Inflammatory macrophage treated with lipopolysaccharide for 4 hours (primary cell): ENCODE measurements at regions not wholly inside any gene's neighbourhood (a gene's known extent, or its start where the extent isn't known, plus 50 kb on each side); places are given as distances from the start of the nearest gene placed in this dataset.

ENCODE experiments used
- DNase-seq: peaks from one replicate; pipeline ENCODE4 v3.0.0-alpha.2; 2020

DNA sequence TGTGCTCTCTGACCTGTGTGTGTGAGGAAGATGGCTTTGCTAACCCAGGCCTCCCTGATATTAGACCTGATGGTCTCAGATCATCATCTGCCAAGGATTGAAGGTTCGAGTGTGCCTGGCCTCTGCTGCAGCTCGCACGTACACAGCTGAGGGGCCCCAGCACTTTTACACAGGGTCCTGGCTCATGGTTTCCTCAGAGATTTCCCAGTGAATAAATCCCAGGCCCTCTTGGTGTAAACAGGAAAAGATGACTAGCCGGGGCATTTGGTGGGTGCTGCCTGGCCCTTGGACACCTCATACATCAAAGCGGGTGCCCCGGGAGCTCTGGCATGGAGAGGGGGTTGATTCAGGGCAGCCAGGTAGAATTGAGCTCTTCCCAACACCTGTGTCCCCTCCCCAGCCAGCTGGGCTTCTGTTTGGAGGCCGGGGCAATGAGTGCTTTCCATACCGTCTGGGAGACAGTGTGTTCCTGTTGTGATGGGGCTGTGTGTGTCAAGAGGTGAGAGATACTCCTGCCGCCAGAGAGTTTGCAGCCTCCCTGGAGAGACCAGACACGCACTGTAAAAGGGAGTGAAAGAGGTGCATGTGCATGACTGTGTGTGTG lies 72.5 kb upstream of the TLE3 start:
- no peak for DNase-seq

DNA sequence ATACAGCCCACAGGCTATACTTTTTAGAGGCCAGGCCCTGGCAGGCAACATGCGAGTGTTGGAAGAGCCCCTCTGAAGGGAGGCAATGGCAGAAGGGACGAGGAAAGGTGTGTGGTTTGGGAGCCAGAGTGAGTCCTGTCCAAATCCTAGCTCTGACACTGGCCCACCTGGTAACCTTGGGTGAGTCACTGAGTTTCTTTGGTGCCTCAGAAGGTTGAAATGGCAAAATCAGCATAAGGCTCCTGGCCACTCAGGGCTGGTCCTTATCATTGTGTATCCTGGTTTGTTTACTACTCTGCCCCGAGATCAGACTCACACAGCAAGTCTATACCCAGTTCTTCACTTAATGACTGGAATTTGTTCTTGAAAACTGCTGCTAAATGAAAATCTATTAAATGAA lies 71.4 kb upstream of the TLE3 start:
- no peak for DNase-seq

DNA sequence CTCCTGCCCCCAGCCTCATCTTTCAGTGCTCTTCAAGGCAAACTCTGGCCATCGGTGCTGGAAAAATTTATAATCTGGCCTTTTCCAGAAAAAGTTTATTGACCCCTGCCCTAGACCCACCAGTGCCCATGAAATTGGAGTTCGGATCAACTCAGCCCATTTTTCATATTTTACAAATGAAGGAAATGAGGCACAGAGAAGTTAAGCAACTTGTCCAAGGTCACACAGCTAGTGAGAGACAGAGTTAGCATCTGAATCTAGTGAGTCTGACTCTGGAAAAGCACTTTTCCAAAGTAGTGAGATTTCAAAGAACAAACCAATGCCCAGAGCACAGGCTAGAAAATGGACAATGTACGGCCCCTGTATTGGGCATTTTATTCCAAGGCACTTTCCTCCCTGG lies 69.4 kb upstream of the TLE3 start:
- DNase-seq, result no peak

DNA sequence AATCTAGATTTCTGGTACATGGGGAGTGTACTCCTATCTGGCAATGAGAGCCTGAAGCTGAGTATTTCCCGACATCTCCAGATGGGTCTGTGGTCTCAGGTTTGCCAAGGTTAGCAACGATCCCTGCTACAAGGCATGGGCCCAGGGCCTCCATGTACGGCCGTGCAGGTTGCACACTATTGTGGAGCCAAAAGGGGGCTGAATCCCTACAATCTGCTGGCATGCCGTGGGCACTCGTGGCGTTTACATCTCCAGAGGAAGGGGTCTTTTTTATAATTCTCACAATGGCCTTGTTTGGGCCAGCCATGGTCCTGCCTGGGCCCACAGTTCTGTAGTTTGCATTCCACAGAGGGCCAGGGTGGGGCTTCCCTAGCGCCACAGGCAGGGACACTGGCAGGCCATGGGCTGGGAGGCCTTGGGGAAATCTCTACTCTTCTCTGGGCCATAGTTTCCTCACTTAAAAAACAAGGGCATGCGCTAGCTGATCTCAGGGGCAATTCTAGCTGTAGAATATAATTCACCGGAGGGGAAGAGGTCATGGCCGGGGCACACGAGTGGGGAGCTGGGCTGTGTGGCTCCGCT lies 68.9 kb upstream of the TLE3 start:
- DNase-seq, result no peak

DNA sequence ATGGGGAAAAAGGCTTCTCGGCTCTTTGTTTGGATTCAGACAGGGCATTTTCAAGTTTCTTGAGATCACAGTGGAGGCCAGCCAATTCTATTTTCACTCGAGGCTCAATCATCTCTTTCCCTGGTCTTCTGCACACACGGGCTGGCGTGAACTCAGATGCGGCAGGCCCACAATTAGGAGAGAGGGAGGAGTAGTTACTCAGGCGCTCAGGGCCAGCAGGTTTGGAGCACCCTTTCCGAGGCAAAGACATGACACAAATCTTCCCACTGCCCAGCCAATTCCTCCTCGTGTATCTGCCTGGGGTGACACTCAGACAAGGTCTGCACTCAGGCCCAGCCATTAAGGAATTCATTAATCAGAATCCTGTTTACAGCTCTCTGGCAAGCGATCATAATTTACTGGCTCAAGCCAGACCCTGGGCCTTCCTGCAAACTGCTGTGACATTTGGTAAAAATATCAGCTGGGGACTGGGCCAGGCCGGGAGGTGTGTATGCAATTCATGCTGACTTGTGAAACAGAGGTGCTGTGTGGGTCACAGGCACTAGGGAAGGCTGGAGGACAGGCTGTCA lies 68.1 kb upstream of the TLE3 start:
- no peak for DNase-seq

DNA sequence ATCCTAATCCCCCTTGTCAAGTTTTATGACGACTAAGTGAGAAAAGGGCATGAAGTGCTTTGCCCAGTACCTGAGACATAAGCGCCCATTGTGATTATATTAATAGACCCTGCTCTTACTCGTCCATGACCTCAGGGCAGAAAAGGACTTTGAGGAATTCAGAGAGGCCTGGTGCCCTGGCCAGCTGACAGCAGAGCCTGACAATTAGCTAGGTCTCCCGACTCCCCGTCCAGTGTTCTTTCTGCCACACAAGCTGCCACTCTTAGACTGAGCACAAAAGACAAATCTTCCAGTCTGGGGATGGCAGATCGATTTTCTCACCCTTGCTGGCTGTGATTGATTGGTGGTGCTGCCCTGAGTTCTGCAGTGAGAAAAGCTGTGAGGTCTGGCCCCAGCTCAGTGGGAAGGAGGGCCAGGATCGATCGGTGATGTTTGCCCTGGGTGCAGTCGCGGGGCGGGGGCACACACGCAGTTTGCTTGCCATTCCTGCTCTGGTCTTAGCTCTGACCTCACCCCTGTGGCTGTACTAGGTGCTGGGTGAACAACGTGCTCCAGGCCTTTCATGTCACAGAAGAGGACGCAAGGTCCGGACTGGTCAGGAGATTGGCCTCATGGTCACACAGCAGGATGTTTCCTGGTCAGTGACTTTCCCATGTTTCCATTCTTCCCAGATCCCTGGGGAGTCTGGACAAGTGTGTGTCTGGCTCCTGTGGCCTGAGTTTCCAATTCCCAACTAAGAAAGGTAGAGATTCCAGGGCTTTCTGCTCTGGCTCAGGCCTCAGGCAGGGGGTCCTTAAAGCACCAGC lies 67.4 kb upstream of the TLE3 start:
- DNase-seq, result no peak

DNA sequence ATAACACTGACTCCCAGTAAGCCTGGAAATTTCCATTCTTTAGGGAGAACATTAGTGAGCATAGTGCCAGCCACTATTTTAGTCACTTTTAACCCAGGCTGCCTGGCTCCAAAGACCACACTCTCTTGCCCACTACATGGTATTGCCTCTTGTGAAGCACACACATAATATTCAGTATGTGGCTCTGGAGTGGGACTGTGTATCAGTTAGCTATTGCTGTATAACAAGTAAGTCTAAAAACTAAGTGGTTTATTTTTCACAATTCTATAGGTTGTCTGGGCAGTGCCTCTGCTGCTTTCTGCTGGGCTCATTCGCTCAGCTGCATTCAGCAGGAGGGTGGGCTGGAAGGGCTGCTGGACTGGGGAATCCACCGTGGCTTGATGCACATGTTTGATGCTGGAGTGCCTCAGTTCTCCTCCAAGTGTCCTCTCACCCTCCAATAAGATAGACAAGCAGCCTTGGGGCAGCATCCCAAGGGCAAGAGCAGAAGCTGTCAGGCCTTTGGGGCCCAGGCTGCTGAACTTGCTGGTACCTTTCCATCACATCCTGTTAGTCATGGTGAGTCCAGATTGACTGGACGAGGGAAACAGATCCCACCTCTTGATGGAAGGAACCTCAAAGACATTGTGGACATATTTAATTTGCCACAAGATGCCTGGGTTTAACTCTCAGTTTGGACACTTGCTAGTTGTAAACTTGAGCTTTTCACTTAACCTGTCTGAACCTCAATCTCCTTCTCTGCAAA lies 66.6 kb upstream of the TLE3 start:
- no peak for DNase-seq

DNA sequence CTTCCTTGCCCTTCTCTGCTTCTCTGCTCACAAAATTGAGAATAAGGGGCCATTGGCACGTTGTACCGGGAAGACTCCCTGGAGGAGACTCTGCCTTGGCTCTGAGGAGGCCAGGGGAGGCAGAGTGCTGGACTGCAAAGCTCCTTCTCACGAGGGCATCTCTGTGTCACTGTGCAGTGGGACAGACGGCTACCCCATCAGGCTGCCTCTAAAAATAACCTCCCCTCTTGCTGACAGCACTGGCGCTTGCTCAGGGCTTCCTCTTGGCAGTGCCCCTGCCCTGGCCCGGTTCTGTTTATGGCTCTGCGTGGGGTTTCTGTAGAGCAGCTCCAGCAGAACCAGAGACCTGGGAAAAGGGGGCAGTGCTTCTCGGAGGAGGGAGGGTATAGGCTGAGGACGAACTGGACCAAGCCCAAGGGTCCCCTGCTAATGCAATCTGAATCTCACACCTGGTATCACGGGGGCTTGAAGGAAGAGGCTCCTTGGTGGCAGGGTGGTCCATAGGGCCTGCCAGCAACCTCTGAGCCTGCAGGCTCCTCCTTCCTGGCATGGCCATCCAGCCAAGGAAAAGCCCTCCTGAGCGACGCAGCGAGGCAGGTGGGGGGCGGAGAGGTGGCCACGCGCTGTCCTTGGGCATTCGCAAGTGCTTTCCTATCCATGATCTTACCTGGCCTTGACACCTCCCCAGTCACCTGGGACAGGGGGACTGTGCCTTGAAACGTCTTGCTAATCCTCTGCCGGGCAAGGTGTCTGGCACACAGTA lies 63.3 kb upstream of the TLE3 start:
- peak; percentile 51 for DNase-seq

DNA sequence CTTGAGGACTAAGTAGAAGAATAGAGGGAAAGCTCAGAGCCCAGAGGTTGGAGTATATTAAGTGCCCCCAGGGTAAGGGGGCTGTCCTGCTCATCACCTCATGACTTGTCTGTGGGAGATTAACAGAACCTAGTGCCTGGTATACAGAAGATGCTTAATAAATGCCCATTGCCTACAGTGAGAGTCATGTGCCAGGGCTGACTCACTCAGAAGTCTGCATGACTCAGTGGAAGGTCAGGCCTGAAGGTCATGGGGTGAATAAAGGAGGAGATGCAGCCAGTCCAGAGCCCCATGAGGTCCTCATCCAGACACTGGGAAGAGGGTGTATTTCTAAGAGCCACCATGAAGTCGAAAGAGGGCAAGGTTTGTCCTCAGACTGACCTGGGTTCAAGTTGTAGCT lies 62.5 kb upstream of the TLE3 start:
- peak; percentile 65 for DNase-seq

DNA sequence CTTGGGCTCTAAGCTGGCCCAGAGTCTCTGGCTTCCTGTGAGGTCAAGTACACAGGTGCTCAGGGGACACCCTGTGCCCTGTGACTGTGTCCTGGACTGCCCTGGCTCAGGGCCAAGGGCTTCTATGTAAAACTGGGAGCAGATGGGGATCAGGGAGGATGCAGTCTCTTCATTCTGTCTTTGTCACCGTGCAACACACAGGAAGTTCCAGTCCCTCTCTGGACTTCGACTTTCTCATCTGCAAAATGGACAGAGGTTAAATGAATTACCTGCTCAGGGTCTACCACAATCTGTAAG lies 61.9 kb upstream of the TLE3 start:
- DNase-seq, result no peak

DNA sequence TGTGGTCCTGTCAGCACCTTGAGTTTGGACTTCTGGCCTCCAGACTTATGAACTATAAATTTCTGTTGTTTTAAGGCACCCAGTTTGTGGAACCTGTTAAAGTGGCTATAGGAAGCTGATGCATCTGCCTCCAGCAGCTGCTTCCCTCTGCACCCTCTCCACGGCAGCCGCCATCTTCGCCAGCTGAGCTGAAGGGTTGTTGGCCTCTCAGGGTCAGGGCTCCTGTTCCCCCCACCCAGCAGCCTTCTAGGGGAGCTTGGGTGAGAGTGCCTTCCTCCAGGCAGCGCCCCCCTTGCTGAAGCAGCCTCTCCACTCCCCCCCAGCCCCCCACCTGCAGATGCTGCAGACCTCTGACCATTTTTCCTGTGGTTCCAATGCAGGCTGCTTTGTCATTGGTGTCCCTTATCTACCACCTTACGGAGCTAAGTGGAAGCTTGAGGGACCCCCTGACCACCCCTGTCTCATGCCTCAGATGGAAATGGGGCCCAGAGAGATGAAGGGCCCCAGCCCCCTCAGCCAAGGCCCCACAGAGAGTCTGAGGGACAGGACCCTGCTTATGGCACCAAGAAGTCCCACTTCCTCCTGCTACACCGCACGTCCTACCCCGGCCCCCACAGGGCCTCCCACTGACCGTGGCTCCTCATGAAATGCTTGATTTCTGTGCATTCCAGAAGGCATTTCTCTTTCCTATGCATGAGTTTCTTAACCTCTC lies 61.4 kb upstream of the TLE3 start:
- DNase-seq, result peak; percentile 21

DNA sequence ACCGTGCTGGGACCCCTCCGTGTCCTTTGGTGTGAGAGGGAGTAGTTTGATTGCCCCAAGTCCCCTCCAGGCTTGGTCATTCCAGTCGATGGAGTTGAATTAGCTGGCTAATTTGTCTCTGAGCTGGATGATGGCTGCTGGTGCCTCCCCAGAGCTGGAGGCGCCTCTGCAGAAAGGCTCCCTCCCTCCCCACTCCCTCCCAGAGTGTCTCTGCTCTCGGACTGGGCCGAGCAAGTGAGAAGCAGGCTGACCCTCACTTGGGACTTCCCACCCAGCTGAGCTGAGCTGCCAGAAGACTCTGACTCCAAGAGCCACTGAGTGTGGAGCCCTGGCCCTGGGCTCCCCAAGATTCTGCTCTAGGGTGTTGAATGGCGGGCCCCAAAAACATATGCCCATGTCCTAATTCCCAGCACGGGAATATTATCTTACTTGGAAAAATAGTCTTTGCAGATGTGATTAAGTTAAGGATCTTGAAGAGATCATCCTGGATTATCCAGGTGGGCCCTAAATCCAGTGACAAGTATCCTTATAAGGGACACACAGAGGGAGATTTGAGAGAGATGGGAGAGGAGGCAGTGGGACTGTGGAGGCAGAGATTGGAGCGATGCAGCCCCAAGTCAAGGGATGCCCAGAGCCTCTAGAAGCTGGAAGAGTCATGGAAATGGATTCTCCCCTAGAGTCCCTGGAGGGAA lies 60.7 kb upstream of the TLE3 start:
- DNase-seq, result no peak

DNA sequence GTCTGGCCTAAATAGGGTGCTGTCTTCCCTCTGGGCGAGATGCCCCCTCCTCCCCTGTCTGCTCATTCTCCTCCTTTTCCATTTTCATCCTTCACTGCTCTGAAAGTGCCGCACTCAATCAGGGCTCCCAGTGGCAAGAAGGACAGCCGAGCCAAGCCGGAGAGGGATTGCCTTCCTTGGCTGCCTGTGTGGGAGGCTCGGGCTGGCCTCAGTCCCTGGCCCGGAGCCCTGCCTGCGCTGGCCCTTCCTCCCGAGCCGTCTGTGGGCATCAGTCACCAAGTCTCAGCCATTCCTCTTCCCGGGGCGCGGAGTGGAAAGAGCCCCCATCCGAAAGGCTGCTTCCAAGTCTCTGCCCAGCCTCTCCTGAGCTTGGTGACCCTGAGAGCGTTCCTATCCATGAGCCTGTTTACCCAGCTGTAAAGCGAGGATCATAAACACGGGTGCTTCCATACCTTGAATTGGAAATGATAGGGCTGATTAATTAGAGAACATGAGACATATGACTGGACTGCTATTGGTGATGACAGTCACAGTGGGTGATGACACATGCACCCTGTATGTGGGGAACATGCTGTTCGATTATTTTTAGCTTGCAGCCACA lies 59.1 kb upstream of the TLE3 start:
- DNase-seq, result peak; percentile 34

DNA sequence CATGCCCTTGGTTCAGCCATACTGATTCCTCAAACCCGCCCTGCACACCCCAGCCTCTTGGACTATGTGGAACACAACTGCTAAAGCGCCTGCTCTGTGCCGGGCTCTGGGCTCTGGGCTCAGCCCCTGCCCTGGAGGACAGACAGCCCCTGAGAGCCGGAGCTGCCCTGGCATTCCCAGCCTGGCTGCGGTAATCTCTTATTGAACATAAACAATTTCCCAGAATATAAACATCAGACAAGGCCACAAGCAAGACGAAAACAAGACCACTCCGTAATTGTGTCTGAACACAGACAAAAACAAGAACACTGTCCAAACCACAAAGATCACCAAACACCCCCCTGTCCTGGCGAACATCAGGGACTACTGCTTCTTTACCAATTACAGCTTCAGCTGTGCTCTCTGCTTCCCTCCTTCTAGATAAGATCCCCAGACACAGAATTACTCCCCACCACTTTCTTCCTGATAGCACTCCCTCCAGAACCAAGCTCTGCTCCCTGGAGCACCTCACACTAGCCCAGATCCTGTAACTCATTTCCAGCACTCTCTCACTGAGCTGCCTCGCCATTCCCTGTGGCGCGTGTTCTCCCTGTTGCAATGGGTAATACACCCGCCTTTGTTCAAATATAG lies 57.1 kb upstream of the TLE3 start:
- no peak for DNase-seq

DNA sequence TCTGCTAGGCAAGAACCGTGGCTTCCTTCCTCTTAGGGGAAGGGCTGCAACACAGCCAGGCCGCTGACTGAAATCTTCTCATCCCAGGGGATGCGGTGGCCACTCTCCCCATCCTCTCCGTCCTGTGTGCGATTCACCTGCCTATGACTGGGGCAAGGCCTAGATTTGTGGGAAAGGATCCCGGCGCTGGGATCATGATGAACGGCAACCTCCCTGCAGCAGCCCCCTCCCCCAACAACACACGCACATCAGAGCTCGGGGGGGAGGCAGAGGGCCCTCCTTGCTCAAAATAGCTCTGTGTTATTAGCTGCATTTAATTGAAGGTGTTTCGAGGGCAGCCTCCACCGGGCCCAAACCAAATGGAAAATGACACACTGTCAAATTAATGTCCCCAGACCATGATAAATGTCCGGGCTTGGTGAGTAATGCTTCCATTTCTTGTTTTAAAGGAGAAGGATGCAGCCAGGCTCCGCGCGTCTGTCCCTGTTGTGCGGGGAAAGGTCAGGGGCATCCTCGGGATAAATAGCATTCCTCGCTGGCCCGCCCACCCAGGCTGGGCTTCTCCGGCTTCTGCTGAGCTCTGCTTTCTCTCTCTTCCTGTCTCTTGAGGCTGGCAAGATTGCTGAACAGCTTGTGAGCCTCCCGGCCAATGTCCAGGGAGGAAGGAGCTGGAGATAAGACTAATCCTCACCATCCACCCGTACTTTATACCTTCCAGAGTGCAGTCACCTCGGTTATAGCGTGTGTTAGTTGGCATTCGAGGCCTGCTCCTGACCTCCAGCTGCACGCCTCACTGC lies 56.4 kb upstream of the TLE3 start:
- DNase-seq, result no peak

DNA sequence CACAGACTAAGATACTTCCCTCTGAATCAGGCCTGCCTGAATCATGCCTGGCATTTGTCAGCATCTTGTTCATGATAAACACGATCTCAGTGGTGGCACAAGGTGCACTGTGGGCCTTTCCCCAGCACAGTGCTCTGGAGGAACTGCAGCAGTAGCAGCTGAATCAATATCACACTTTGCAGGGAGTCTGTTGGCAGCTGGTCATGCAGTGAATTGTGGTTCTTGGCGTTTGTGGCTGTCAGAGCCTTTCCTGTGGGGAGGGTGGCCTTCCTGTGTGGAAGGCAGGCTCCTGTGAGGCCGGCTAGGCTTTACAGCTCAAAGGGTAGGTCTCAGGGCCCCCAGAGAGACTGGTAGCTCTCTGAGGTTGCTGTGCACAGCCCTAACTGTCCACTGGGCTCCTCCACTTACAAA lies 54.4 kb upstream of the TLE3 start:
- DNase-seq, result peak; percentile 77

DNA sequence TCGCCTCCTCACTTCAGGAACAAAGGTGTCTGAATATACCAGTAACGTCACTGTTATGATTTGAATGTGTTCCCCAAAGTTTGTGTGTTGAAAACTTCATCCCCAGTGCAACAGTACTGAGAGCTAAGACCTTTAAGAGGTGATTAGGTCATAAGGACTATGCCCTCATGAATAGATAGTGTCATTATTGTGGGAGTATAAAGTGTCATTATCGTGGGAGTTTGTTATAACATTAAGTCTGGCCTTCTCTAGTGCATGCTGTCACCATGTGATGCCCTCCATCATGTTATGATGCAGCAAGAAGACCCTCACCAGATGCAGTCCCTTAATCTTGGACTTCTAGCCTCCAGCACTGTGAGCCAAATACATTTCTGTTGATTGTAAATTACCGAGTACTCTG lies 53.7 kb upstream of the TLE3 start:
- DNase-seq, result peak; percentile 85

DNA sequence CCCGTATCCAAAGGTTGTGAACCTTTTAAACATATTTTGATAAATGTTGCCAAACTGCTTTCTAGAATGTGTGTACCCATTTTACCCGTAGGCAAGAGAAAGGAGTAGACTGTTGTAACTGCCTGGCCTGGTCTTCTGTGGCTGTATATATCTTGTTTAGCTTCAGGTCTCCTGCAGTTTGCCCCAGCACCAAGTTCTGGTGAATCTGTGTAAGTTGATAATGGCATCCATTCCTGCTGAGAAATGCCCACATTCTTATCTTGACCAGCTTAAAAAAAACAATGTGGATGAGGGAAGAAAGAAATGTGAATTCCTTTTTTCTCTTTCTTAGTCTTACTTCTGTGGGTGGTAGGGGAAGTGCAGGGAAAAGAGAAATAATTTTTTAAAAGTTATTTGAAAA lies 53.3 kb upstream of the TLE3 start:
- no peak for DNase-seq

DNA sequence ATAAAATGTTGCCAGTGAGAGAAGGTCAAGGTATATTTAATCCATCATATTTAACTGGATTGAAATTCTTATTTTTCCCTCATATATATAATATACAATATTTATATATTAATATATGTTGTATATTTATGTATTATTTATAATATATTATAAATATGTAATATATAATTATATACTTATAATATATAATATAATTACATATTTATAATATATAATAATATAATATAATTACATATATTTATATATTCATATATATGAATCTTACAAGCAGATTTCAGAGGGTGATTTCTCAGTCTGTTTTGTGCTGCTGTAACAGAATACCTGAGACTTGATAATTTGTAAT lies 52.7 kb upstream of the TLE3 start:
- DNase-seq, result no peak
